HG03097 (cell line): ENCODE measurements at regions not wholly inside any gene's neighbourhood (a gene's known extent, or its start where the extent isn't known, plus 50 kb on each side); places are given as distances from the start of the nearest gene placed in this dataset.
"Not testable (repeated sequence)": the region's sequence is repeated elsewhere in the genome, so short reads cannot be mapped to it uniquely, and the experiment has no call there.

Source experiments
- ATAC-seq: cut with Tn5 transposase; IDR thresholded peaks from one replicate; pipeline ENCODE4 v1.9.1; 2021; ENCODE audit not compliant: unreplicated experiment, low FRiP score

GRCh38 chr6:71194724-71195123, 93.9 kb upstream of the OGFRL1 start:
- no peak for ATAC-seq

GRCh38 chr6:71197267-71197666, 91.3 kb upstream of the OGFRL1 start:
- no peak for ATAC-seq

- ATAC-seq = no peak
These were observed 90.8 kb upstream of the OGFRL1 start for GRCh38 chr6:71197780-71198179.

- ATAC-seq = no peak
These were observed 89.7 kb upstream of the OGFRL1 start for GRCh38 chr6:71198908-71199307.

- no peak for ATAC-seq
These were observed 88.9 kb upstream of the OGFRL1 start for GRCh38 chr6:71199736-71200135.

GRCh38 chr6:71203206-71203605, 85.4 kb upstream of the OGFRL1 start:
- no peak for ATAC-seq

- ATAC-seq = no peak
These were observed 83.9 kb upstream of the OGFRL1 start for GRCh38 chr6:71204741-71205140.

- no peak for ATAC-seq
These were observed 83.2 kb upstream of the OGFRL1 start for GRCh38 chr6:71205336-71205956.

GRCh38 chr6:71206089-71206488, 82.5 kb upstream of the OGFRL1 start:
- ATAC-seq = no peak

GRCh38 chr6:71209206-71209605, 79.4 kb upstream of the OGFRL1 start:
- ATAC-seq = no peak

- no peak for ATAC-seq
These were observed 79.0 kb upstream of the OGFRL1 start for GRCh38 chr6:71209626-71210025.

GRCh38 chr6:71211799-71212198, 76.8 kb upstream of the OGFRL1 start:
- no peak for ATAC-seq

- no peak for ATAC-seq
These were observed 68.1 kb upstream of the OGFRL1 start for GRCh38 chr6:71220466-71220865.

- ATAC-seq = no peak
These were observed 65.9 kb upstream of the OGFRL1 start for GRCh38 chr6:71222671-71223070.

GRCh38 chr6:71224011-71224410, 64.6 kb upstream of the OGFRL1 start:
- no peak for ATAC-seq

- ATAC-seq = no peak
These were observed 62.5 kb upstream of the OGFRL1 start for GRCh38 chr6:71226151-71226550.

GRCh38 chr6:71228461-71229041, 60.1 kb upstream of the OGFRL1 start:
- no peak for ATAC-seq

- no peak for ATAC-seq
These were observed 59.1 kb upstream of the OGFRL1 start for GRCh38 chr6:71229477-71229876.

GRCh38 chr6:71232890-71233289, 55.7 kb upstream of the OGFRL1 start:
- ATAC-seq = not testable (repeated sequence)

GRCh38 chr6:71236926-71237434, 51.6 kb upstream of the OGFRL1 start:
- ATAC-seq = no peak

- no peak for ATAC-seq
These were observed 50.3 kb upstream of the OGFRL1 start for GRCh38 chr6:71238351-71238750.
